GM12865 (cell line): ENCODE measurements at regions not wholly inside any gene's neighbourhood (a gene's known extent, or its start where the extent isn't known, plus 50 kb on each side); places are given as distances from the start of the nearest gene placed in this dataset.

Experiments used
- DNase-seq: peaks from one replicate; pipeline ENCODE4 v3.0.0; 2010; ENCODE audit warnings: low read depth
- H3K4me3 ChIP-seq: 2 replicates; pipeline ENCODE4 v1.5.1; 2011; ENCODE audit warnings: mild to moderate bottlenecking, low read depth, low read length, control low read depth
- TF ChIP-seq, protein P1 (sequence below): IDR thresholded peaks from 2 replicates; pipeline ENCODE4 v1.5.1; 2011; ENCODE audit warnings: low read length, control low read depth, low read depth, inconsistent platforms; ENCODE audit not compliant: insufficient read depth; ENCODE audit errors: missing control alignments

DNA sequence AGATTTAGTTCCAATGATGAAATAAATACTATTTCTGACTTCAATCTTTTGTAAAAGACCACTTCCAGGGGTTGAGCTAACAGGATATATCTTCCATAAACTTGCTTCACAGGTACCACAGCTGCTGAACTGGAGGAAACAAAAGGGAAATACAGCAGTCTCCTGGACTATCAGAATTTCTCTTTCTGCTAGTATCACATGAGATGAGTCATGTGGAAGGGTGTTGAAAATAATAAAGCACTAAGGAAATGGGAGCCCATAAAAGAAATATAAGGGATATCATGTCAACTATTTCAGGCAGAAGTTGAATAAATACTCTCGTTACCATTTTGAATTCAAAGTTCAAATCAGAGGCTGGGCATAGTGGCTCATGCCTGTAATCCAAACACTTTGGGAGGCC is 250.3 kb upstream of the NFE2L3 start:
- TF ChIP-seq, protein P1, sequence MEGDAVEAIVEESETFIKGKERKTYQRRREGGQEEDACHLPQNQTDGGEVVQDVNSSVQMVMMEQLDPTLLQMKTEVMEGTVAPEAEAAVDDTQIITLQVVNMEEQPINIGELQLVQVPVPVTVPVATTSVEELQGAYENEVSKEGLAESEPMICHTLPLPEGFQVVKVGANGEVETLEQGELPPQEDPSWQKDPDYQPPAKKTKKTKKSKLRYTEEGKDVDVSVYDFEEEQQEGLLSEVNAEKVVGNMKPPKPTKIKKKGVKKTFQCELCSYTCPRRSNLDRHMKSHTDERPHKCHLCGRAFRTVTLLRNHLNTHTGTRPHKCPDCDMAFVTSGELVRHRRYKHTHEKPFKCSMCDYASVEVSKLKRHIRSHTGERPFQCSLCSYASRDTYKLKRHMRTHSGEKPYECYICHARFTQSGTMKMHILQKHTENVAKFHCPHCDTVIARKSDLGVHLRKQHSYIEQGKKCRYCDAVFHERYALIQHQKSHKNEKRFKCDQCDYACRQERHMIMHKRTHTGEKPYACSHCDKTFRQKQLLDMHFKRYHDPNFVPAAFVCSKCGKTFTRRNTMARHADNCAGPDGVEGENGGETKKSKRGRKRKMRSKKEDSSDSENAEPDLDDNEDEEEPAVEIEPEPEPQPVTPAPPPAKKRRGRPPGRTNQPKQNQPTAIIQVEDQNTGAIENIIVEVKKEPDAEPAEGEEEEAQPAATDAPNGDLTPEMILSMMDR = no peak
- no peak overlapping the region for H3K4me3 ChIP-seq

GRCh38 chr7:25906003-25906402 is 246.0 kb upstream of the NFE2L3 start:
- DNase-seq = no peak
- H3K4me3 ChIP-seq = no peak overlapping the region
- TF ChIP-seq, protein P1 = no peak

More for the DNA sequence above, 250.3 kb upstream of the NFE2L3 start:
- DNase-seq = no peak

DNA sequence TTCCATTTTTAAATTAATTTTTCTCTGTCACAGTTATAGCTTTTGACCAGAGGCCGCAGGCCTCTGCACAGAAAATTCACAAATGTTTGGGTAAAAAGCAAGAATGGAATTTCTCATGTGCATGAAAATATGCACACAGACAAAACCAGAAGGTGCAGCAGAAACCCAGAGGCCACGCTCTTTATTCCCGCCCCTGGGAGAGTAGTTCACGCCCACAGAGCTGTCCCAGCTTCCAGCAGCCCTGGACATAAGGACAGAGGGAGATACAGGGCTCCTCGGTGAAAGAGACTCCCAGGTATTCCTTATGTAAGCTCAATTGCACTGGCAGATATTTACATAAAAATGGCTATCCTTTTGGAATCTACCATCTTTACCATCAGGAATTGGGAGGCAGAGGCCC is 245.2 kb upstream of the NFE2L3 start:
- TF ChIP-seq, protein P1 = no peak
- DNase-seq = no peak
- H3K4me3 ChIP-seq = no peak overlapping the region

- no peak for DNase-seq
- H3K4me3 ChIP-seq = no peak overlapping the region
- TF ChIP-seq, protein P1 = no peak
Measured at GRCh38 chr7:25907214-25907613, 244.8 kb upstream of the NFE2L3 start.

DNA sequence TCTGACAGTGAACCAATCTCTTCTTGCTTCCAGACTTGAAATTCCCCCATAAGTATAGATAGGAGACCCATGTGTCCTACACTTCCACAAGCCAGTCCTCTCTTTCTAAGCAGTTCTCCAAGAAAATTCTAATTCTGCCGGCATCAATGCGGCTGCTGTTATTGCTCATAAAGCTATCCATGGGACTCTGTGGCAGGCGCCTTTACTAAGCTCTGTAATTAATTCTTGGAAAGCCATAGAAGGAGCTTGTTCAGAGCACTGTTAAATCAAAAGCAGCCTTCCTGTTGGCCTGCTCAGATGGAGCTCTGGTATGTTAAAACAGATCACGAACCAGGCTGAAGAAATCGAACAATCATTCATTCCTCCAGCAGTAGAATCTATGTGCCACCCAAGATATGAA is 244.3 kb upstream of the NFE2L3 start:
- H3K4me3 ChIP-seq = no peak overlapping the region
- TF ChIP-seq, protein P1 = no peak

GRCh38 chr7:25908154-25908949 is 243.6 kb upstream of the NFE2L3 start:
- no peak overlapping the region for H3K4me3 ChIP-seq
- TF ChIP-seq, protein P1 = no peak
- no peak for DNase-seq

More for the DNA sequence above, 244.3 kb upstream of the NFE2L3 start:
- DNase-seq = no peak
